ENCODE measurements at regions not wholly inside any gene's neighbourhood (a gene's known extent, or its start where the extent isn't known, plus 50 kb on each side); places are given as distances from the start of the nearest gene placed in this dataset.

- WGBS, 2 donors, result 30 to 31% methylated on average over 4 of the region's 4 CpGs
- H3K27me3 ChIP-seq, result no peaks in the 10 kb centered on the region
- no peak for DNase-seq
- peaks cover 0 to 10% (median 4%) of the 10 kb centered on the region in 9 donors for H3K4me1 ChIP-seq
- H3K36me3 ChIP-seq, result no peaks in the 10 kb centered on the region
- H3K27ac ChIP-seq, result no peak overlapping the region
- no peaks in the 10 kb centered on the region for H3K9me3 ChIP-seq
- peak in 1 of 8 donors; percentile 70 for ATAC-seq
- intact Hi-C loops (cut with DNase I), result no loop called here
- H3K4me3 ChIP-seq, result no peak overlapping the region
- TF ChIP-seq, protein P1, sequence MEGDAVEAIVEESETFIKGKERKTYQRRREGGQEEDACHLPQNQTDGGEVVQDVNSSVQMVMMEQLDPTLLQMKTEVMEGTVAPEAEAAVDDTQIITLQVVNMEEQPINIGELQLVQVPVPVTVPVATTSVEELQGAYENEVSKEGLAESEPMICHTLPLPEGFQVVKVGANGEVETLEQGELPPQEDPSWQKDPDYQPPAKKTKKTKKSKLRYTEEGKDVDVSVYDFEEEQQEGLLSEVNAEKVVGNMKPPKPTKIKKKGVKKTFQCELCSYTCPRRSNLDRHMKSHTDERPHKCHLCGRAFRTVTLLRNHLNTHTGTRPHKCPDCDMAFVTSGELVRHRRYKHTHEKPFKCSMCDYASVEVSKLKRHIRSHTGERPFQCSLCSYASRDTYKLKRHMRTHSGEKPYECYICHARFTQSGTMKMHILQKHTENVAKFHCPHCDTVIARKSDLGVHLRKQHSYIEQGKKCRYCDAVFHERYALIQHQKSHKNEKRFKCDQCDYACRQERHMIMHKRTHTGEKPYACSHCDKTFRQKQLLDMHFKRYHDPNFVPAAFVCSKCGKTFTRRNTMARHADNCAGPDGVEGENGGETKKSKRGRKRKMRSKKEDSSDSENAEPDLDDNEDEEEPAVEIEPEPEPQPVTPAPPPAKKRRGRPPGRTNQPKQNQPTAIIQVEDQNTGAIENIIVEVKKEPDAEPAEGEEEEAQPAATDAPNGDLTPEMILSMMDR (IDR thresholded peaks at IDR 0.05), result no peak
Measured at GRCh38 chr10:50951365-50951764, 65.9 kb upstream of the A1CF start.

DNA sequence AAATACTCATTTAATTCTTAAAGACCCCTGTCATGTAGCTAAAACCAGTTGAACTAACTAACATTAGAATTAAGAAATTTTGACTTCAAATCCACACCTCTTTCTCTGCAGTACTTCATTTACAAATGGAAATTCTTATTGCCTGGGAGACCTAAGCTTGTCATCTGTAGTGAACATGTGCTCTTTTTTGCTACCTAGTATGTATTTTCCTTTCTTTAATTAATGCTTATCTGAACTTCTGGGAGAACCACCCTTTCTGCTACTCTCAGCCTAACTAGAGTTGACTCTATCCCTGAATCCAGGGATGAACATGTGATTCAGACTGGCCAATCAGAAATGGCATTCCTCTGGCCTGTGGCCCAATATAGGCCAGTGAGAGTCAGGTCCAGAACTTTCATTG lies 75.9 kb upstream of the A1CF start:
- no peaks in the 10 kb centered on the region for H3K36me3 ChIP-seq
- H3K27me3 ChIP-seq, result no peaks in the 10 kb centered on the region
- no peak overlapping the region for H3K27ac ChIP-seq
- H3K4me1 ChIP-seq, result no peaks in the 10 kb centered on the region
- ATAC-seq, result no peak
- TF ChIP-seq, protein P1 (IDR thresholded peaks at IDR 0.05), result no peak
- peaks cover 0 to 3% (median 0%) of the 10 kb centered on the region in 11 donors for H3K9me3 ChIP-seq
- H3K4me3 ChIP-seq, result no peak overlapping the region
- no peak for DNase-seq
- intact Hi-C loops (cut with DNase I), result no loop called here

GRCh38 chr10:50963063-50963462 lies 77.6 kb upstream of the A1CF start:
- Histone ChIP-seq H3K4me1 (no peaks in the 10 kb centered on the region), H3K36me3 (no peaks in the 10 kb centered on the region), H3K27me3 (no peaks in the 10 kb centered on the region), H3K27ac (no peak overlapping the region), H3K4me3 (no peak overlapping the region), H3K9me3 (peaks cover 0 to 3% (median 0%) of the 10 kb centered on the region in 11 donors)
- WGBS, 2 donors, result 91 to 95% methylated on average over 1 of the region's 1 CpG
- intact Hi-C loops (cut with DNase I), result no loop called here
- DNase-seq (no peak), ATAC-seq (no peak)
- TF ChIP-seq, protein P1 (IDR thresholded peaks at IDR 0.05), result no peak

- ATAC-seq (peak in 1 of 8 donors; percentile 51), DNase-seq (no peak)
- 45 to 53% methylated on average over 4 of the region's 4 CpGs for WGBS, 2 donors
- no peaks in the 10 kb centered on the region for H3K36me3 ChIP-seq
- TF ChIP-seq, protein P1 (IDR thresholded peaks at IDR 0.05), result no peak
- intact Hi-C loops (cut with DNase I), result no loop called here
- no peak overlapping the region for H3K27ac ChIP-seq
- H3K9me3 ChIP-seq, result peaks cover 0 to 3% (median 0%) of the 10 kb centered on the region in 11 donors
- no peak overlapping the region for H3K4me3 ChIP-seq
- no peaks in the 10 kb centered on the region for H3K27me3 ChIP-seq
- peaks cover 0 to 10% (median 0%) of the 10 kb centered on the region in 9 donors for H3K4me1 ChIP-seq
Measured at GRCh38 chr10:50968386-50969091, 83.1 kb upstream of the A1CF start.
